ENCODE measurements at regions not wholly inside any gene's neighbourhood (a gene's known extent, or its start where the extent isn't known, plus 50 kb on each side); places are given as distances from the start of the nearest gene placed in this dataset.
A peak's percentile ranks its signal among the peaks of the same experiment; 100 is the strongest.

DNA sequence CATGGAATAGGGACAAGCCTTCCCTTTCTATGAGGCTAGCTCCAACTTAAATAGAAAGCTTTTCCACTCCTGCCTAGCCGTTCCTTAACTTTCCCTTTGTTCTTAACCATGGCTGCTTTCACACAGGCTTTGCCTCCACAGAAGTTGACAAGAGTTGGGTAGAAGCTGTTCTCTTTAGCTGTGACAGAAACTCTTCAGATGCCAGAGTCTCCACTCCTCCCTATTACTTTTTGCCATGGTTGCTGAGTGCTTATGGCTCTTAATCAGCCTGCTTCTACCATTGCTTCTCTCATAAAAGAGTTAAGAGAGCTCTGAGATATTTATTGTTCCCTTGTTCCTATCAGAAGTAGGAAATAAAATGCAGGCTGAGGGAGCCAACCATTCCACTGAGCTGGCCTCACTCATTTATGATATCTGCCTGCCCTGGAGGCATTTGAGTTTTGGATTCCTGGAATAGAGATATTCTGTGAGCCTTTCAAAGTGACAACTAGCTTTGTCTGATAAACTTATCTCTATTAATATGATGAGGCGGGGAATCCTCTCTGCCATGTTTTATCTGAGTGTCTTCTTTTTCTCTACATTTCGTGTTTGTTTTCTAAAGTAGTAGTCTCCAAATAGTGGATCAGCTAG lies 162.6 kb downstream of the DMAC1 start:
- no peak overlapping the region for H2AFZ ChIP-seq (ENCODE audit: low read depth)
- no peaks in the 10 kb centered on the region for H4K20me1 ChIP-seq (ENCODE audit: insufficient read depth)
- H3K4me2 ChIP-seq = no peak overlapping the region
- WGBS (ENCODE audit: low lambda C conversion rate) = 27% methylated on average over 3 of the region's 3 CpGs
- peaks cover 0 to 6% of the 10 kb centered on the region in 2 experiments; a peak in 2 of 4 replicates for H3K4me1 ChIP-seq (ENCODE audit: control insufficient read depth in 1 of 2, insufficient read depth in 2 of 2, low read depth in 1 of 2, low read length in 1 of 2)
- DNase-seq = peak; percentile 19
- H3K4me3 ChIP-seq (ENCODE audit: low read depth in 2 of 2, low read length in 1 of 2) = no peak overlapping the region
- no peaks in the 10 kb centered on the region for H3K9me2 ChIP-seq
- no peaks in the 10 kb centered on the region for H3F3A ChIP-seq (replicated peaks; ENCODE audit: insufficient read depth)
- H3K27ac ChIP-seq (ENCODE audit: low read depth in 2 of 2, low read length in 1 of 2) = peak overlapping the region in 1 of 2 experiments; percentile 43; a peak in 1 of 4 replicates
- H3K27me3 ChIP-seq (ENCODE audit: insufficient read depth) = no peaks in the 10 kb centered on the region
- TF ChIP-seq RXRA (IDR thresholded peaks at IDR 0.05; ENCODE audit: borderline replicate concordance, low read depth) (no peak), EP300 (IDR thresholded peaks at IDR 0.05; ENCODE audit: borderline replicate concordance in 1 of 2, low read depth in 1 of 2, low read length in 1 of 2) (peak in 1 of 2 experiments; percentile 54; a peak in 2 of 4 replicates), YY1 (IDR thresholded peaks at IDR 0.05; ENCODE audit: low read depth) (no peak), MXI1 (IDR thresholded peaks at IDR 0.05; ENCODE audit: low read depth, low read length) (no peak), RCOR1 (IDR thresholded peaks at IDR 0.05; ENCODE audit: low read length) (peak; percentile 72; the same call in 1 of the 2 replicates), GATA2 (CRISPR knock-in tag; IDR thresholded peaks at IDR 0.05) (peak; percentile 60)
- TF ChIP-seq, protein P1, sequence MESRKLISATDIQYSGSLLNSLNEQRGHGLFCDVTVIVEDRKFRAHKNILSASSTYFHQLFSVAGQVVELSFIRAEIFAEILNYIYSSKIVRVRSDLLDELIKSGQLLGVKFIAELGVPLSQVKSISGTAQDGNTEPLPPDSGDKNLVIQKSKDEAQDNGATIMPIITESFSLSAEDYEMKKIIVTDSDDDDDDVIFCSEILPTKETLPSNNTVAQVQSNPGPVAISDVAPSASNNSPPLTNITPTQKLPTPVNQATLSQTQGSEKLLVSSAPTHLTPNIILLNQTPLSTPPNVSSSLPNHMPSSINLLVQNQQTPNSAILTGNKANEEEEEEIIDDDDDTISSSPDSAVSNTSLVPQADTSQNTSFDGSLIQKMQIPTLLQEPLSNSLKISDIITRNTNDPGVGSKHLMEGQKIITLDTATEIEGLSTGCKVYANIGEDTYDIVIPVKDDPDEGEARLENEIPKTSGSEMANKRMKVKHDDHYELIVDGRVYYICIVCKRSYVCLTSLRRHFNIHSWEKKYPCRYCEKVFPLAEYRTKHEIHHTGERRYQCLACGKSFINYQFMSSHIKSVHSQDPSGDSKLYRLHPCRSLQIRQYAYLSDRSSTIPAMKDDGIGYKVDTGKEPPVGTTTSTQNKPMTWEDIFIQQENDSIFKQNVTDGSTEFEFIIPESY (IDR thresholded peaks at IDR 0.05; ENCODE audit: borderline replicate concordance, low read depth) = no peak
- ChIA-PET POLR2A (no interaction called here), CTCF (interaction anchor here (1.0 kb wide), 1 partner anchor 67 kb away, joined by 4 read pairs; no protein-coding TSS in a partner anchor)
- H3K9ac ChIP-seq = no peak overlapping the region
- H3K36me3 ChIP-seq (replicated peaks in 1 of 2; ENCODE audit: control insufficient read depth in 1 of 2, insufficient read depth in 2 of 2, low read length in 1 of 2) = no peaks in the 10 kb centered on the region
- H3K79me2 ChIP-seq (ENCODE audit: insufficient read depth) = no peaks in the 10 kb centered on the region
- no peaks in the 10 kb centered on the region for H3K9me3 ChIP-seq

DNA sequence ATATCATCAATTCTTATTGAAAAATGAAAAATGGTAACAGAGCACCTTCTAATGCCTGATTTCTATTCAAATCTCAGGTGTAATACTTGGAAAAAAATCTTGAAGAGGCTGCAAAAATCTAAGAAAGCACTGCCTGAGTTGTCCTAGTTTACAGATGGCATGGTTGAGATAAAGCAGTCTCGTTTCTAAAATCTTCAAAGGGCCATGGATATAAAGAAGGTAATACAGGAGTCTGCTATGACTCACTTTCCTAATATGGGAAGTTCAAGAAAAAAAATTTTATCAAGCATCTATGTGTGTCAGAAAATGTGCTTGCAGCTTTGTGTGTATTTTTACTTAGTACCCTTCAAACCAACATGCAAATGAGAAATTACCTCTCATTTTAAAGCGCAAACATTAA lies 163.3 kb downstream of the DMAC1 start:
- 31% methylated on average over 2 of the region's 2 CpGs for WGBS (ENCODE audit: low lambda C conversion rate)
- POLR2A ChIA-PET = no interaction called here
- Histone ChIP-seq H2AFZ (ENCODE audit: low read depth) (no peak overlapping the region), H3K9me3 (no peaks in the 10 kb centered on the region), H3K27ac (ENCODE audit: low read depth in 2 of 2, low read length in 1 of 2) (no peak overlapping the region), H3K4me2 (no peak overlapping the region), H3K79me2 (ENCODE audit: insufficient read depth) (no peaks in the 10 kb centered on the region), H3K4me3 (ENCODE audit: low read depth in 2 of 2, low read length in 1 of 2) (no peak overlapping the region), H3K9ac (no peak overlapping the region), H3K36me3 (replicated peaks in 1 of 2; ENCODE audit: control insufficient read depth in 1 of 2, insufficient read depth in 2 of 2, low read length in 1 of 2) (no peaks in the 10 kb centered on the region), H3K4me1 (ENCODE audit: control insufficient read depth in 1 of 2, insufficient read depth in 2 of 2, low read depth in 1 of 2, low read length in 1 of 2) (peaks cover 0 to 6% of the 10 kb centered on the region in 2 experiments; a peak in 2 of 4 replicates), H3F3A (replicated peaks; ENCODE audit: insufficient read depth) (no peaks in the 10 kb centered on the region), H4K20me1 (ENCODE audit: insufficient read depth) (no peaks in the 10 kb centered on the region), H3K27me3 (ENCODE audit: insufficient read depth) (no peaks in the 10 kb centered on the region), H3K9me2 (no peaks in the 10 kb centered on the region)
- DNase-seq = no peak
- CTCF ChIA-PET = no interaction called here
- no peak for TF ChIP-seq JUND (IDR thresholded peaks at IDR 0.05)
- TF ChIP-seq, protein P2, sequence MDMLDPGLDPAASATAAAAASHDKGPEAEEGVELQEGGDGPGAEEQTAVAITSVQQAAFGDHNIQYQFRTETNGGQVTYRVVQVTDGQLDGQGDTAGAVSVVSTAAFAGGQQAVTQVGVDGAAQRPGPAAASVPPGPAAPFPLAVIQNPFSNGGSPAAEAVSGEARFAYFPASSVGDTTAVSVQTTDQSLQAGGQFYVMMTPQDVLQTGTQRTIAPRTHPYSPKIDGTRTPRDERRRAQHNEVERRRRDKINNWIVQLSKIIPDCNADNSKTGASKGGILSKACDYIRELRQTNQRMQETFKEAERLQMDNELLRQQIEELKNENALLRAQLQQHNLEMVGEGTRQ (IDR thresholded peaks at IDR 0.05; ENCODE audit: borderline replicate concordance, low read depth, low read length) = no peak
- TF ChIP-seq EZH2phosphoT487 (IDR thresholded peaks at IDR 0.05; ENCODE audit: borderline replicate concordance, low read depth) = no peak
- TF ChIP-seq, protein P3, sequence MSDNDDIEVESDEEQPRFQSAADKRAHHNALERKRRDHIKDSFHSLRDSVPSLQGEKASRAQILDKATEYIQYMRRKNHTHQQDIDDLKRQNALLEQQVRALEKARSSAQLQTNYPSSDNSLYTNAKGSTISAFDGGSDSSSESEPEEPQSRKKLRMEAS (IDR thresholded peaks at IDR 0.05; ENCODE audit: low read depth) = no peak
- TF ChIP-seq, protein P4, sequence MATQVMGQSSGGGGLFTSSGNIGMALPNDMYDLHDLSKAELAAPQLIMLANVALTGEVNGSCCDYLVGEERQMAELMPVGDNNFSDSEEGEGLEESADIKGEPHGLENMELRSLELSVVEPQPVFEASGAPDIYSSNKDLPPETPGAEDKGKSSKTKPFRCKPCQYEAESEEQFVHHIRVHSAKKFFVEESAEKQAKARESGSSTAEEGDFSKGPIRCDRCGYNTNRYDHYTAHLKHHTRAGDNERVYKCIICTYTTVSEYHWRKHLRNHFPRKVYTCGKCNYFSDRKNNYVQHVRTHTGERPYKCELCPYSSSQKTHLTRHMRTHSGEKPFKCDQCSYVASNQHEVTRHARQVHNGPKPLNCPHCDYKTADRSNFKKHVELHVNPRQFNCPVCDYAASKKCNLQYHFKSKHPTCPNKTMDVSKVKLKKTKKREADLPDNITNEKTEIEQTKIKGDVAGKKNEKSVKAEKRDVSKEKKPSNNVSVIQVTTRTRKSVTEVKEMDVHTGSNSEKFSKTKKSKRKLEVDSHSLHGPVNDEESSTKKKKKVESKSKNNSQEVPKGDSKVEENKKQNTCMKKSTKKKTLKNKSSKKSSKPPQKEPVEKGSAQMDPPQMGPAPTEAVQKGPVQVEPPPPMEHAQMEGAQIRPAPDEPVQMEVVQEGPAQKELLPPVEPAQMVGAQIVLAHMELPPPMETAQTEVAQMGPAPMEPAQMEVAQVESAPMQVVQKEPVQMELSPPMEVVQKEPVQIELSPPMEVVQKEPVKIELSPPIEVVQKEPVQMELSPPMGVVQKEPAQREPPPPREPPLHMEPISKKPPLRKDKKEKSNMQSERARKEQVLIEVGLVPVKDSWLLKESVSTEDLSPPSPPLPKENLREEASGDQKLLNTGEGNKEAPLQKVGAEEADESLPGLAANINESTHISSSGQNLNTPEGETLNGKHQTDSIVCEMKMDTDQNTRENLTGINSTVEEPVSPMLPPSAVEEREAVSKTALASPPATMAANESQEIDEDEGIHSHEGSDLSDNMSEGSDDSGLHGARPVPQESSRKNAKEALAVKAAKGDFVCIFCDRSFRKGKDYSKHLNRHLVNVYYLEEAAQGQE (IDR thresholded peaks at IDR 0.05; ENCODE audit: low read depth, low read length) = no peak
- no peak for TF ChIP-seq NFIC (IDR thresholded peaks at IDR 0.05; ENCODE audit: borderline replicate concordance)
- TF ChIP-seq, protein P5, sequence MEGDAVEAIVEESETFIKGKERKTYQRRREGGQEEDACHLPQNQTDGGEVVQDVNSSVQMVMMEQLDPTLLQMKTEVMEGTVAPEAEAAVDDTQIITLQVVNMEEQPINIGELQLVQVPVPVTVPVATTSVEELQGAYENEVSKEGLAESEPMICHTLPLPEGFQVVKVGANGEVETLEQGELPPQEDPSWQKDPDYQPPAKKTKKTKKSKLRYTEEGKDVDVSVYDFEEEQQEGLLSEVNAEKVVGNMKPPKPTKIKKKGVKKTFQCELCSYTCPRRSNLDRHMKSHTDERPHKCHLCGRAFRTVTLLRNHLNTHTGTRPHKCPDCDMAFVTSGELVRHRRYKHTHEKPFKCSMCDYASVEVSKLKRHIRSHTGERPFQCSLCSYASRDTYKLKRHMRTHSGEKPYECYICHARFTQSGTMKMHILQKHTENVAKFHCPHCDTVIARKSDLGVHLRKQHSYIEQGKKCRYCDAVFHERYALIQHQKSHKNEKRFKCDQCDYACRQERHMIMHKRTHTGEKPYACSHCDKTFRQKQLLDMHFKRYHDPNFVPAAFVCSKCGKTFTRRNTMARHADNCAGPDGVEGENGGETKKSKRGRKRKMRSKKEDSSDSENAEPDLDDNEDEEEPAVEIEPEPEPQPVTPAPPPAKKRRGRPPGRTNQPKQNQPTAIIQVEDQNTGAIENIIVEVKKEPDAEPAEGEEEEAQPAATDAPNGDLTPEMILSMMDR (IDR thresholded peaks at IDR 0.05) = no peak
- TF ChIP-seq, protein P6, sequence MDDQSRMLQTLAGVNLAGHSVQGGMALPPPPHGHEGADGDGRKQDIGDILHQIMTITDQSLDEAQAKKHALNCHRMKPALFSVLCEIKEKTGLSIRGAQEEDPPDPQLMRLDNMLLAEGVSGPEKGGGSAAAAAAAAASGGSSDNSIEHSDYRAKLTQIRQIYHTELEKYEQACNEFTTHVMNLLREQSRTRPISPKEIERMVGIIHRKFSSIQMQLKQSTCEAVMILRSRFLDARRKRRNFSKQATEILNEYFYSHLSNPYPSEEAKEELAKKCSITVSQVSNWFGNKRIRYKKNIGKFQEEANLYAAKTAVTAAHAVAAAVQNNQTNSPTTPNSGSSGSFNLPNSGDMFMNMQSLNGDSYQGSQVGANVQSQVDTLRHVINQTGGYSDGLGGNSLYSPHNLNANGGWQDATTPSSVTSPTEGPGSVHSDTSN (IDR thresholded peaks at IDR 0.05) = no peak
- no peak for TF ChIP-seq FOXM1 (IDR thresholded peaks at IDR 0.05; ENCODE audit: low read depth)
- TF ChIP-seq FOXJ3 (CRISPR knock-in tag; IDR thresholded peaks at IDR 0.05) = no peak
- no peak for TF ChIP-seq POLR2AphosphoS5 (IDR thresholded peaks at IDR 0.05; ENCODE audit: low read depth, low read length)

Data from SK-N-SH (cell line).